Gastrocnemius medialis (tissue), 4 donors: ENCODE measurements at regions not wholly inside any gene's neighbourhood (a gene's known extent, or its start where the extent isn't known, plus 50 kb on each side); places are given as distances from the start of the nearest gene placed in this dataset.

Experiments used
- POLR2A ChIP-seq, 2 donors: fragments of 450-650 bp; IDR thresholded peaks; one replicate each; pipeline ENCODE4 v1.6.1; 2017; ENCODE audit warnings: antibody characterized with exemption in 2 of 2, mild to moderate bottlenecking in 2 of 2, moderate library complexity in 2 of 2
- TF ChIP-seq, protein P1 (sequence below), 5 experiments: fragments of 450-650 bp in 3 of 5; fragments of 200-600 bp in 2 of 5; sonication (generic) in 2 of 5; IDR thresholded peaks in 4 of 5; conservative IDR thresholded peaks in 1 of 5; 1 replicate in 4 of 5; 2 replicates in 1 of 5; pipeline ENCODE4 v1.5.1; 2016 to 2019; ENCODE audit warnings: antibody characterized with exemption in 5 of 5, mild to moderate bottlenecking in 3 of 5, moderate library complexity in 3 of 5

- TF ChIP-seq, protein P1, sequence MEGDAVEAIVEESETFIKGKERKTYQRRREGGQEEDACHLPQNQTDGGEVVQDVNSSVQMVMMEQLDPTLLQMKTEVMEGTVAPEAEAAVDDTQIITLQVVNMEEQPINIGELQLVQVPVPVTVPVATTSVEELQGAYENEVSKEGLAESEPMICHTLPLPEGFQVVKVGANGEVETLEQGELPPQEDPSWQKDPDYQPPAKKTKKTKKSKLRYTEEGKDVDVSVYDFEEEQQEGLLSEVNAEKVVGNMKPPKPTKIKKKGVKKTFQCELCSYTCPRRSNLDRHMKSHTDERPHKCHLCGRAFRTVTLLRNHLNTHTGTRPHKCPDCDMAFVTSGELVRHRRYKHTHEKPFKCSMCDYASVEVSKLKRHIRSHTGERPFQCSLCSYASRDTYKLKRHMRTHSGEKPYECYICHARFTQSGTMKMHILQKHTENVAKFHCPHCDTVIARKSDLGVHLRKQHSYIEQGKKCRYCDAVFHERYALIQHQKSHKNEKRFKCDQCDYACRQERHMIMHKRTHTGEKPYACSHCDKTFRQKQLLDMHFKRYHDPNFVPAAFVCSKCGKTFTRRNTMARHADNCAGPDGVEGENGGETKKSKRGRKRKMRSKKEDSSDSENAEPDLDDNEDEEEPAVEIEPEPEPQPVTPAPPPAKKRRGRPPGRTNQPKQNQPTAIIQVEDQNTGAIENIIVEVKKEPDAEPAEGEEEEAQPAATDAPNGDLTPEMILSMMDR (IDR thresholded peaks at IDR 0.05 in 4 of 5, conservative IDR thresholded peaks at IDR 0.05 in 1 of 5) = no peak
- no peak for TF ChIP-seq POLR2A (IDR thresholded peaks at IDR 0.05)
Measured at GRCh38 chr13:73781384-73781783, 352.8 kb downstream of the KLF12 start.
